IPS DF 19.7 (cell line): ENCODE measurements at regions not wholly inside any gene's neighbourhood (a gene's known extent, or its start where the extent isn't known, plus 50 kb on each side); places are given as distances from the start of the nearest gene placed in this dataset.
A peak's percentile ranks its signal among the peaks of the same experiment; 100 is the strongest.

Experiments
- DNase-seq: peaks from one replicate; pipeline ENCODE4 v3.0.0-alpha.2; 2013; ENCODE audit warnings: low read depth, low spot score

- no peak for DNase-seq
These were observed 405.4 kb downstream of the ZSWIM6 start for GRCh38 chr5:61737301-61737963.

- DNase-seq = no peak
These were observed 405.9 kb downstream of the ZSWIM6 start for GRCh38 chr5:61737964-61738340.

- no peak for DNase-seq
These were observed 406.4 kb downstream of the ZSWIM6 start for GRCh38 chr5:61738446-61738845.

- no peak for DNase-seq
These were observed 412.9 kb downstream of the ZSWIM6 start for GRCh38 chr5:61744690-61745619.

- DNase-seq = no peak
These were observed 414.9 kb downstream of the ZSWIM6 start for GRCh38 chr5:61746831-61747575.

- no peak for DNase-seq
These were observed 416.1 kb downstream of the ZSWIM6 start for GRCh38 chr5:61748121-61748520.

GRCh38 chr5:61748651-61749050, 416.6 kb downstream of the ZSWIM6 start:
- no peak for DNase-seq

- DNase-seq = no peak
These were observed 420.5 kb downstream of the ZSWIM6 start for GRCh38 chr5:61752588-61752987.

- no peak for DNase-seq
These were observed 422.7 kb downstream of the ZSWIM6 start for GRCh38 chr5:61754792-61755191.

GRCh38 chr5:61755726-61756222, 423.7 kb downstream of the ZSWIM6 start:
- no peak for DNase-seq

GRCh38 chr5:61758711-61759110, 426.7 kb downstream of the ZSWIM6 start:
- DNase-seq = no peak

GRCh38 chr5:61765471-61765870, 433.4 kb downstream of the ZSWIM6 start:
- no peak for DNase-seq

- no peak for DNase-seq
These were observed 434.1 kb downstream of the ZSWIM6 start for GRCh38 chr5:61766141-61766540.

GRCh38 chr5:61767231-61768080, 435.4 kb downstream of the ZSWIM6 start:
- DNase-seq = no peak

GRCh38 chr5:61768692-61769281, 436.7 kb downstream of the ZSWIM6 start:
- peak; percentile 70 for DNase-seq

GRCh38 chr5:61771062-61771461, 439.0 kb downstream of the ZSWIM6 start:
- no peak for DNase-seq

GRCh38 chr5:61771808-61772207, 439.8 kb downstream of the ZSWIM6 start:
- DNase-seq = no peak

GRCh38 chr5:61775901-61776300, 443.8 kb downstream of the ZSWIM6 start:
- no peak for DNase-seq

GRCh38 chr5:61777292-61777691, 445.2 kb downstream of the ZSWIM6 start:
- no peak for DNase-seq

GRCh38 chr5:61779743-61780142, 447.7 kb downstream of the ZSWIM6 start:
- no peak for DNase-seq

GRCh38 chr5:61783481-61783880, 451.4 kb downstream of the ZSWIM6 start:
- no peak for DNase-seq
